Hippocampal formation (tissue), 2 donors: ENCODE measurements at regions not wholly inside any gene's neighbourhood (a gene's known extent, or its start where the extent isn't known, plus 50 kb on each side); places are given as distances from the start of the nearest gene placed in this dataset.

ENCODE experiments used
- DNase-seq, 2 donors: peaks; one replicate each; lab custom pipeline; 2025; lab: John Stamatoyannopoulos, UW

- DNase-seq: no peak
Measured at GRCh38 chr4:141403782-141404181, 183.1 kb downstream of the ZNF330 start.

- no peak for DNase-seq
Measured at GRCh38 chr4:141406237-141406636, 185.5 kb downstream of the ZNF330 start.

- DNase-seq: no peak
Measured at GRCh38 chr4:141409556-141409955, 188.9 kb downstream of the ZNF330 start.

GRCh38 chr4:141410839-141411238 lies 190.1 kb downstream of the ZNF330 start:
- no peak for DNase-seq

- DNase-seq: no peak
Measured at GRCh38 chr4:141411936-141412335, 191.2 kb downstream of the ZNF330 start.

GRCh38 chr4:141413366-141413765 lies 192.7 kb downstream of the ZNF330 start:
- DNase-seq: no peak

- DNase-seq: no peak
Measured at GRCh38 chr4:141415651-141416050, 195.0 kb downstream of the ZNF330 start.

GRCh38 chr4:141416219-141416618 lies 195.5 kb downstream of the ZNF330 start:
- DNase-seq: no peak

- DNase-seq: no peak
Measured at GRCh38 chr4:141416677-141417363, 196.1 kb downstream of the ZNF330 start.

GRCh38 chr4:141417387-141417786 lies 196.7 kb downstream of the ZNF330 start:
- no peak for DNase-seq

- no peak for DNase-seq
Measured at GRCh38 chr4:141425124-141425523, 204.4 kb downstream of the ZNF330 start.

GRCh38 chr4:141427726-141428296 lies 207.1 kb downstream of the ZNF330 start:
- no peak for DNase-seq

GRCh38 chr4:141429933-141430332 lies 206.4 kb upstream of the IL15 start:
- DNase-seq: no peak

- DNase-seq: no peak
Measured at GRCh38 chr4:141430686-141431085, 205.7 kb upstream of the IL15 start.

GRCh38 chr4:141432000-141432712 lies 204.2 kb upstream of the IL15 start:
- no peak for DNase-seq

- DNase-seq: no peak
Measured at GRCh38 chr4:141435446-141436225, 200.7 kb upstream of the IL15 start.

- no peak for DNase-seq
Measured at GRCh38 chr4:141439223-141439622, 197.2 kb upstream of the IL15 start.

GRCh38 chr4:141447761-141448160 lies 188.6 kb upstream of the IL15 start:
- DNase-seq: no peak

- DNase-seq: no peak
Measured at GRCh38 chr4:141448490-141448889, 187.9 kb upstream of the IL15 start.

- no peak for DNase-seq
Measured at GRCh38 chr4:141449927-141450326, 186.5 kb upstream of the IL15 start.

GRCh38 chr4:141455651-141456050 lies 180.7 kb upstream of the IL15 start:
- DNase-seq: no peak

GRCh38 chr4:141457653-141458052 lies 178.7 kb upstream of the IL15 start:
- DNase-seq: no peak
